GM18868 (cell line): ENCODE measurements at regions not wholly inside any gene's neighbourhood (a gene's known extent, or its start where the extent isn't known, plus 50 kb on each side); places are given as distances from the start of the nearest gene placed in this dataset.

Source experiments
- ATAC-seq: cut with Tn5 transposase; IDR thresholded peaks from one replicate; pipeline ENCODE4 v1.9.1; 2021; ENCODE audit warnings: mild to moderate bottlenecking, moderate library complexity; ENCODE audit not compliant: unreplicated experiment

DNA sequence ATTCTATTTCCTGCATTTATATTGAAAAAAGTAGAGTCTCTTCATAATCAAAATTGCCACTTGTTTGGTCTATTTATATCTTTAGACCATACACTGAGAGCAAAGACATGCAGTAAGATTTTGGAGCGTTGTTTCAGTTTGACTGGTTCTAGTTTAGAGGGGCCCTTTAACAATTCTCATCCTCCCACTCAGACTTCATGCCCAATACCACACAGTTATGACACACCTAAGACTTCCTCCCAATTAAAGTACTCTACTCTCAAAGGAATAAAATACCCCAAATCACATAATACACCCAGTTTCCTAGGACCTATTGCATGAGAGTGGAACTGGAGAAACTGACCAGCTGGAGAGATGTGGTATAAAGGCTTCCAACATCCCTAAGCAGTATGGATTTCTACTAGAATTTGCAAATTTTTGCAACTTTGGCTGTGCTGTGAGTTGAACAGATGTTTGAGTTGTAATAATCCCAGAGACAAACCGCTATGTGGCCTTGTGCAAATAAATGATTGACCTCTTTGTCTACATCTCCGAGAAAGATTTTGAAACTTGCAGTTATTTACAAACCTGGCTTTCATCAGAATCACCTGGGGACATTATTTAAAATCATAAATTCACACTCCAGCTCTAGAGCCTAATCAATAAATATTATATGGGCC lies 170.0 kb upstream of the ROBO2 start:
- ATAC-seq = no peak

- ATAC-seq = no peak
Measured at GRCh38 chr3:76871655-76872054, 168.2 kb upstream of the ROBO2 start.

DNA sequence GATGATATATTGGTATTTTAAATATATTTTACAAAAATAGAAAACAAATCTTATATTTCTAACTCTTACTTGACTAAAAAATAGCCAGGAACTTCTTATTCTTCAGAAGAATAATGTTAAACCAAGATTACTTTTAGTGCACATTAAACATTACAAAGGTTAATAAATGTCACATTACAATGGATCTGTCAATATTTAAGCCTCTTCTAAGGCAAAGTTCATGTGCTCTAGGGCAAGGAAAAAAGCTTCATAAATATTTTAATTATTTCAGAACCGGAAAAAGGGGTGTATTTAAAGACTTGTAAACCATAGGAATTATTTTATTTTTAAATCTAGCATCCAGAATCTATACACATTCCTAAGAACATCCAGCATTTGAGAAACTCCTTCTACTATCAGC lies 166.9 kb upstream of the ROBO2 start:
- ATAC-seq = no peak

DNA sequence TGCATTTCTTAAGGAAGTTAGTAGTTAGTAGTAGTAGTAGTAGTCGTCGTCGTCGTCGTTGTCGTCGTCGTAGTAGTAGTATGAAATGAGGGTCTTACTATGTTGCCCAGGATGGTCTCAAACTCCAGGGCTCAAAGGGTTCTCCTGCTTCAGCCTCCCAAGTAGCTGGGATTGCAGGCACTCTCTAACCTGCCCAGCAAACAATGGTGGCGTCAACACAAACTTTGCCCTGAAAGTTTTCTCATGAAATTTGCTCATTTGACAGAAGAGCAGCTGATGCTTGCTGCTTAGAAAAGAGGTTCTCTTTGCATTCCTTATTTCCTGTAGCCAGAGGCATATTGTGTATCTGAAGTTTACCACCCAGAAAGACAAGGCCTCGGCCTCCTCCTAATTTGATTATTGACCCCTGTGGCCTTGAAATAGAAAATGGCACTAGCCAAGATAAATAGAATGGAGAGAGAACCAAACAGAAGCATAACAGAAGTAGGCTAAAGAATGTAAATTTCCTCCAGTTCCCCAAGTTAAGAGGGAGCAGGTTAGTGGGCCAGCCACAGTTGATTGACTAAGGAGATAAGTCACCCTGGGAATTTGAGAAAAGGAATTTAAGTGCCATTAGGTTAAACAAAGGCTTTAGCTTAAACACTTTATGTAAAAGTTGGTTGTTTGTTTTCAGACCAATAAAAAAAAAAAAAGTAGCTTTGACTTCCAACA lies 166.2 kb upstream of the ROBO2 start:
- no peak for ATAC-seq

GRCh38 chr3:76879959-76880358 lies 159.9 kb upstream of the ROBO2 start:
- no peak for ATAC-seq

DNA sequence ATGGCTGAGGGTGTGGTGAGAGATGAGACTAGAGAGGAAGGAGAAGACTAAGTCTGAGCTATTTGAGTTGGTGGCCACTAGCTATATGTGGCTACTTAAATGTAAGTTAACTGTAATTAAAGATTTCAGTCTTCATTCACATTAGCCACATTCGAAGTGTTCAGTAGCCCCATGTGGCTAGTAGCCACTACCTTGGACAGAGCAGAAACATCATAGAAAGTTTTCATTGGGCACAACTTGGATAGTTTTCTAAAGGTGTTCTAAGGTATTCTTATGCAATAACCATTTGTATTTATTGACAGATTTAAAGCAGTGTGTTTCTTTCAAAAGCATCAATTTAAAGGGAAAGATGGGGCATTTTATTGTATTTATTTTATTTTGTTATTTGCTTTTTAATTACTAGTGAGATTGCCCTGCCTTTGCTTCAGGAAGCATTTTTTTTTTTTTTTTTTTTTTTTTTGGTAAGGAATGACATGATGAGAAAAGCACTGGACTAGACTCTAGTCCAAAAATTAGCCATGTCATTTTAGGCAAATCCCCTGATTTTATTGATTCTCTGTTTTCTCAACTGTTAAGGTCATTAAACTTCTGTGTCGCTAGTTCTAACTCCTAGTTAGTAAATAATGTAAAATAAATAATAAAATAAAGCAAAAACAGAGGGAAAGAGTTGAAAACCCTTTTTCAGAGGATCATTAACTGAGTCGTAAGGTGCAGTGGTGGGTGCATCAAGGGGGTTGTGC lies 153.0 kb upstream of the ROBO2 start:
- no peak for ATAC-seq

- ATAC-seq = no peak
Measured at GRCh38 chr3:76888856-76889255, 151.0 kb upstream of the ROBO2 start.

DNA sequence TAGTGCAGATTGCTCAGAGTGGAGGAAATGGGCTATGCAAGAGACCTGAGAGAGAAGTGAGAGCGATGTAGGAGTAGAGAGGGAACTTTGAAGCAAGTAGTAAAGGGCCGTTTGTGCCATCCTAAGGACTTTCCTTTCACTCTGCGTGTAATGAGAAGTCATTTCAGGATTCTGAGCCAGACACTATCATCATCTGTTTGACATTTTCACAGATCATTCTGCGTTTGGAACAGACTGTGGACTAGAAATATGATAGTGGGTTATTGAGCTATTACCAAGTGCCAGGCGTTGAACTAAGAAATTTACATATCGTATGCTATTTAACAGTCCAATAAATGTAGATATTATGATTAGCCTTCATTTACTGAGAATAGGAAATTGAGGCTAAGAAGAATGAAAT lies 150.0 kb upstream of the ROBO2 start:
- no peak for ATAC-seq

DNA sequence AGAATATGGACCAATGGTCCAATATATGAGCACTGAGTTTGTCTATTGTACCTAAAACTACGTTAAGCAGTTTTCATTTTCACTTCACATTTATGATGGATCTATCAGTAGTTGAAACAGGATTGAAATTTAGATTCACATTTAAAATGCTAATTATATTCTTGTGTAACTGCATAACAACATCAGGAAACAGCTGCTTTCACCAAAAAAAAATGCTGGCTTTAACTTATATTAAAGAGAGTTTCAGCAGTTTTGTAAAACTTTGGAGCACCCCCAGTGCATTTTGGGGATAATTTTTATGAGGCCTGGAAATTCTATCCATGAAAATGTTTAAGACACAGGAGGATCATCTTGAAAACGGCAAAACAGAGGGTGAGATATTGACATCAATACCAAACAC lies 142.8 kb upstream of the ROBO2 start:
- no peak for ATAC-seq

GRCh38 chr3:76900596-76900995 lies 139.3 kb upstream of the ROBO2 start:
- ATAC-seq = no peak

DNA sequence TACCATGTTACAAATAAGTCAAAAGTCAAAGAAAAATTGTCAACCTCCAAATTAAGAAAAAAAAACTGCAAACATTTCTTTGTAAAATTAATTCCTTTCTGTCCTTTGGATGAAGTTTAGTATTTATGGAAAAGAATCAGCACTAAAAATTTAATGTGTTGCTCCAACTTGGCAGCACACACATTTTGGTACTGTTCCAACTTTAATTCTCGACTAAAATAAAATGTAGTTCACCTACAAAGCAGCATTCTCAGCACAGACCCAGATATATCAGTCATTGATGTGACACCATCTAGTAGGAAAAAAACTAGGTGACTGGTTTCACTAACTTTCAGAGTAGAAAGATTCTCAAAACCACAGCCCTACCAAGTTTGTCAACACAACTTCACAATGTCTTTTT lies 131.7 kb upstream of the ROBO2 start:
- ATAC-seq = no peak

DNA sequence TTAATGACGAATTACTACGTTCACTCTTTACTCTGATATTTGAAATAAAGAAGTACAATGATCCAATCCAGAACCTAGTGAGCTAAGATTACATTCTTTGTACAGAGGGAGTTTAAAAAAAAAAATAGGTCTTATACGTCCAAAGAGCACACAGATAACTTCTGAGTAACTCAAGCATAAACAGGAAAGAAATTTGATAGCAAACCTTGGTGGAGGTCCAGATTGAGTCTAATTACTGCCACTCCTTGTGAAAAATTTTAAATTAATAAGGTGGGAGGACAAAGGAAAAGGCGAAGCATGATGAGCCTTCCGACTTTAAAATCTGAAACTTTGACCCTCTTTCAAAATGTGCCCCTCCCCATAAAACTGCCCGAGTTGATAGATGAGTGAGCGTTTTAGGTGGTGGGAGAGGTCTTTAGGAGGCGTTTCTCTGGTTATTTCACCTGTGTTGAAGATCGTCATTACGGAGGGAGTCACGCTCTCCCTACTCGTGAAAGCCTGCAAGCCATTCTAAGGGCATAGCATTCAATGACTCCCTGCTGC lies 127.0 kb upstream of the ROBO2 start:
- ATAC-seq = no peak

DNA sequence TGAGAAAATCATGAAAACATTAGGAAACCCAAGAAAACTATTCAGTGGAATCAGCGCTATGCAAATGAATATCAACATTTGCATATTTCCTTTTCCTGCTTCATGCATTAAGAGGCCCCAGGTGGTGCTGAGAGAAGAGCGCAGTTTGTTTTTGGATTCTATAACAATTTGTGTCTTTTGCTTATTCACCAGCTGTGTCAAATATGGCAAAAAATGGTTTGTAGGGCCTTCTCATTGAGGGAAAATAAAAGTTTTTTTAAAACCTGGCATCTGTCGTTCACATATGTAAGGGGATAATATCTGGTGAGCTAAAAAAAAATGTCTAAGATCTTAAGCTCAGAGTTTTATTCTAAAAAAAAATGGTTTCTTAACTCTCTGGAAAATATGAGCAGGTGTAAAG lies 122.5 kb upstream of the ROBO2 start:
- no peak for ATAC-seq

- no peak for ATAC-seq
Measured at GRCh38 chr3:76920511-76920910, 119.4 kb upstream of the ROBO2 start.

DNA sequence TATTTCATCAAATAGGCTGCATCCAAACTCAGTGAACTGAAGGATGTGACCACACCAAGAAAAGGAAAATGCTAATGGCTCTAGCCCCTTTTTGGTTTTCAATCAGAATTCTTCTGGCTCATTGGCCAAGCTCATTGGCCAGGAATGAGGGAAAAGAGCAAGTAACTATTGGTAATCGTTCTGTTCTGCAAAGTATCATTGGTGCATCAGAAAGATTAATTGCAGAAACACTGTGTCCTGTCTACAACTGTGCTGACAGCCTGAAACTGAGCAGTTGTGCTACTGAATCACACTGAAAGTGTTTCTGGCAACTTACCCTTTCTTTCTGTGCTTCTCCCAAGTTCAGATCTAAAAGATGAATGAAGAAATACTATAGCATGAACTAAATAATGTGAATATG lies 116.4 kb upstream of the ROBO2 start:
- ATAC-seq = no peak

DNA sequence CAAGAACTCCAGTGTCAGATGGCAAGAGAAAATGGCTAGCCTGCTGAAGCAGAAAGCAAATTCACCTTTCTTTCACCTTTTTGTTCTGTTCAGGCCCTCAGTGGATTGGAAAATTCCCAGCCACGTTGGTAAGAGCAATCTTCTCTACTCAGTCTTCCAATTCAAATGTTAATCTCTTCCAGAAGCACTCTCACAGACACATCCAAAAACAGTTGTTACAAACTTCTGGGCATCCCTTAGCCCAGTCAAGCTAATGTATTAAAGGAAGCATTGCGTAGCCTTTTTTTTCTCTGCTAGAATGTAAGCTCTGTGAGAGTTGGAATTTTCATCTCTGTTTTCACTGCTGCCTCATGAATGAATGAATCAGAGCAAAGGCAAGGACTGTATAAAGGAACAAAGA lies 109.2 kb upstream of the ROBO2 start:
- no peak for ATAC-seq

- no peak for ATAC-seq
Measured at GRCh38 chr3:76933245-76933644, 106.7 kb upstream of the ROBO2 start.

GRCh38 chr3:76938962-76939361 lies 100.9 kb upstream of the ROBO2 start:
- ATAC-seq = no peak

GRCh38 chr3:76940181-76940770 lies 99.6 kb upstream of the ROBO2 start:
- ATAC-seq = no peak

GRCh38 chr3:76941376-76941775 lies 98.5 kb upstream of the ROBO2 start:
- no peak for ATAC-seq

DNA sequence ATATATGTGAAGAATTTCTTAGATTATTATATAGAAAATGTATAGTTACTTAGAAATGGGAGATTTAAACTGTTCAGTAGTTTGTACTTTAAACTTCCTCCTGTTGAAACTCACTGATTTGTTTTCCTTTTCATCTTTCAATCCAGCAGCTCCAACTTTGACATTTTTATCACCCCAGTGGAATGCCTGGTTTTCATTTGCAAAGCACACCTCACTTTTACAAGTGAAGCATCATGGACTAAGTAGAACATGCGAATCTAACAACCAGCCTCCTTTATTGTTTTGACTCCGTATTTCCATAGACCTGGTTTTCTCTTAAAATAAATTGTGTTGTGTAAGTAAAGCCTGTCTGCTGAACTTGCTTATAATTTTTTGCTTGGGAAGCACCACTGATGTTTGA lies 97.8 kb upstream of the ROBO2 start:
- ATAC-seq = no peak

DNA sequence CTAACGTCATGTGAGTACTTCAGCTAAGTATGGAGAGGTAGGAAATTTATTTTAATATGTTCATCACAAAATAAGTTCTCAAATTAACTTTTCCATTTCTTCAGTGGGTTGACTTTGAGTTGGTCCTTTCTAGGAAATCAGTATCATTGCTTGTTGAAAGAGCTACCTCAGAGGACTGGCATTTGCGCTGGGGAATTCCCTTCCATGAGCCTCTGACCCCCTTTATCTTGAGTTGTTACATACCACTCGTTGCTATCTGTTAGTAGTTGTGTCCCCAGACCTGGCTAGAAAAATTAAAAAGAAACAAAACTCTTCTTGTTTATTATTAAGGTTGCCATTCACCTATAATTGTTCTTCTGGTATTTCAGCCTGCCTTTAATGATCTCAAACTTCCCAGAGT lies 96.8 kb upstream of the ROBO2 start:
- no peak for ATAC-seq
